ENCODE measurements at regions not wholly inside any gene's neighbourhood (a gene's known extent, or its start where the extent isn't known, plus 50 kb on each side); places are given as distances from the start of the nearest gene placed in this dataset.
"Not testable (repeated sequence)": the region's sequence is repeated elsewhere in the genome, so short reads cannot be mapped to it uniquely, and the experiment has no call there.

DNA sequence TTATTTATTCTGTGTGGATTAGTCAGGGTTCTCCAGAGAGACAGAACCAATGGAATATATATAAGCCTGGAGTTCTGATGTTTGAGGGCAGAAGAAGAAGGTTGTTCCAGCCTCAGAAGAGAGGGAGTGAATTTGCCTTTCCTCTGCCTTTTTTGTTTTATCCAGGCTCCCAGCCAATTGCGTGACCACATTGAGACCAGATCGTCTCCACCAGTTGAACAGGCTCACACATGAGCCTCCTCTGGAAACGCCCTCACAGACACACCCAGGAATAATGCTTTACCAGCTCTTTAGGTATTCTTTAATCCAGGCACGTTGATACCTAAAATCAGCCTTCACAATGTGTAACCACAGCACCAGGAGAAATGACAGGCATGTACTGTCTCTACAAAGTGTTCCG lies 923.1 kb downstream of the TBL1XR1 start:
- no peak for DNase-seq
- H3K9me3 Mint-ChIP-seq, result peaks cover under 1% of the 10 kb centered on the region
- no peaks in the 10 kb centered on the region for H3K4me1 Mint-ChIP-seq
- no peaks in the 10 kb centered on the region for H3K36me3 Mint-ChIP-seq (ENCODE audit: low read depth)
- no peak overlapping the region for H3K27ac Mint-ChIP-seq
- H3K4me3 Mint-ChIP-seq, result no peak overlapping the region
- POLR2A ChIA-PET, result no interaction called here
- CTCF ChIA-PET, result no interaction called here
- H3K27me3 Mint-ChIP-seq, result no peaks in the 10 kb centered on the region

DNA sequence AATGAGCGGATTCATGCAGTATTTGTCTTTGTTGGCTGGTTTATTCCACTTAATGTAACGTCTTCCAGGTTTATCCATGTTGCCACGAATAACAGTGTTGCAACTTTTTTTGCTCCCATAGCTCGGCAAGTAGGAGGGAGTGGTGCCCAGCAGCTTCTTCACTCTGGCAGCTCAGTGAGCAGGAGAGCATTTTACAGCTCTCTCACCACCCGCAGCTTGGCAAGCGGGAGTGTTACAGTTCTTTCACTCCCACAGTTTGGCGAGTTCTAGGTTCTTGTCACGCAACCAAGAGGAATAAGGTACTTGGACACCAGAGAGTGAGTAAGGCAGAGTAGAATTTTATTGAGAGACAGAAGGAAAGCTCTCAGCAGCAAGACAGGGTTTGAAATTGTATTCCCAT lies 935.2 kb downstream of the TBL1XR1 start:
- ChIA-PET POLR2A (no interaction called here), CTCF (no interaction called here)
- H3K27me3 Mint-ChIP-seq, result no peaks in the 10 kb centered on the region
- no peak overlapping the region for H3K27ac Mint-ChIP-seq
- no peaks in the 10 kb centered on the region for H3K4me1 Mint-ChIP-seq
- H3K9me3 Mint-ChIP-seq, result peaks cover 13% of the 10 kb centered on the region
- DNase-seq, result no peak
- H3K36me3 Mint-ChIP-seq (ENCODE audit: low read depth), result no peaks in the 10 kb centered on the region
- H3K4me3 Mint-ChIP-seq, result no peak overlapping the region

DNA sequence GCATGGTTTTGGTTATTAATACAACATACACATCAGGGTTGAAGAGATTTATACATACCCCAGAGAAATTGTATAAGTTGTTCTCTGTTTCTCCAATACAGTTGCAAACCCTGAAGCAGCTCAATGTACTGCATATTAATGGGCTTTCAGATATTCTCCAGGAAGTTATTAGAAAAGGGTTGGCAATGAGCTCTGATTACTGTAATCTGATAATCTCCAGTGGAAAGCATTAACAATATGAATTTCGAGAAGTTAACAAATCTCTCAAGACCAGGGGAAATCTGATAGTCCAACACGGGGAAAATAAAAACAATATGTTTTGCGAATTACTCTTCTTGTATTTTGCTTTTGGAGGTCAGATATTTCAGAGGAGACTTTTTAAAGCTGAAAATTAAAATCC lies 950.1 kb downstream of the TBL1XR1 start:
- Mint-ChIP-seq H3K27ac (no peak overlapping the region), H3K4me3 (no peak overlapping the region), H3K9me3 (peaks cover 7% of the 10 kb centered on the region), H3K36me3 (ENCODE audit: low read depth) (no peaks in the 10 kb centered on the region), H3K27me3 (no peaks in the 10 kb centered on the region), H3K4me1 (no peaks in the 10 kb centered on the region)
- POLR2A ChIA-PET, result no interaction called here
- no peak for DNase-seq
- CTCF ChIA-PET, result no interaction called here

DNA sequence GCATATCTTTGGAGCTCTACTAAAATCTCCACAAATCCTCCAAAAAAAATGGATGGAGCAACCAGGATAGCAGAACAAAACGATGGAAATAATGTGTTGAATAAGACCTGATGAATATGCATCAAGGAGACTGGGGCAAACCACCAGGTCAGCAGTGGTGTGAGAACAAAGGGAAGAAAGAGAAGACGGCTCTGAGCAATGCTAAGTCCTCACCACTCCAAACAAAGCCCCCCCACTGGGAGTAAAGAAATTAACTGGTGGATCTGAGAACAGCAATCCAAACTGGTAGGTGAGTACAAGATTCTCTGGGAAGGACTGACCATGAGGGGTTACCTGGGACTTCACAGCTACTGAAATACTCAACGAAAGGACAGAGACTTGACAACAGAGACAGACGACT lies 977.3 kb downstream of the TBL1XR1 start:
- no peak for DNase-seq
- Mint-ChIP-seq H3K27me3 (no peaks in the 10 kb centered on the region), H3K9me3 (no peaks in the 10 kb centered on the region), H3K36me3 (ENCODE audit: low read depth) (no peaks in the 10 kb centered on the region), H3K4me1 (no peaks in the 10 kb centered on the region), H3K4me3 (no peak overlapping the region), H3K27ac (no peak overlapping the region)
- ChIA-PET POLR2A (no interaction called here), CTCF (no interaction called here)

DNA sequence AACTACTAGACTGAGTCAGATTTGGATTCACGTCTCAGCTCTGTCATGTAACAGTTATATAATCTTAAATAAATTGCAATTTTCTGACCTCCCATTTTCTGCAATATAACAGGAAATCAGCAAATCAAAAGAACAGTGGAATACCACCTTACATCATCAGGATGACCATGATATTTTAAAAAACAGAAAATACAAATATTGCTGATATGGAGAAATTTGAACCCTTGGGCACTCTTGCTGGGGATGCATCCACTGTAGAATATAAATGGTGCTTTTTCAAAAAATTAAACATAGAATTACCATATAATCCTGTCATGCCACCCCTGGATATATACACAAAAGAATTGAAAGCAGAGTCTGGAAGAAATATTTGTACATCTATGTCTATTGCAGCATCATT lies 982.5 kb downstream of the TBL1XR1 start:
- H3K27ac Mint-ChIP-seq, result no peak overlapping the region
- DNase-seq, result no peak
- H3K4me3 Mint-ChIP-seq, result no peak overlapping the region
- CTCF ChIA-PET, result no interaction called here
- POLR2A ChIA-PET, result no interaction called here
- H3K36me3 Mint-ChIP-seq (ENCODE audit: low read depth), result no peaks in the 10 kb centered on the region
- no peaks in the 10 kb centered on the region for H3K9me3 Mint-ChIP-seq
- no peaks in the 10 kb centered on the region for H3K27me3 Mint-ChIP-seq
- no peaks in the 10 kb centered on the region for H3K4me1 Mint-ChIP-seq

DNA sequence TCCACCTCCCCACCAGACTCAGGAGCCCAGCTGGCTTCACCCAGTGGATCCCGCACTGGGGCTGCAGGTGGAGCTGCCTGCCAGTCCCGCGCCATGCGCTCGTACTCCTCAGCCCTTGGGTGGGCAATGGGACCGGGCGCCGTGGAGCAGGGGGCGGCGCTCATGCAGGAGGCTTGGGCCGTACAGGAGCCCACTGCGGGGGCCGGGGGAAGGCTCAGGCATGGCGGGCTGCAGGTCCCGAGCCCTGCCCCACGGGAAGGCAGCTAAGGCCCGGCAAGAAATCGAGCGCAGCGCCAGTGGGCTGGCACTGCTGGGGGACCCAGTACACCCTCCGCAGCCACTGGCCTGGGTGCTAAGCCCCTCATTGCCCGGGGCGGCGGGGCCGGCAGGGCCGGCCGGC lies 984.0 kb downstream of the TBL1XR1 start:
- DNase-seq; CTCF ChIA-PET; H3K27ac Mint-ChIP-seq; H3K36me3 Mint-ChIP-seq (ENCODE audit: low read depth); POLR2A ChIA-PET; H3K4me1 Mint-ChIP-seq; H3K9me3 Mint-ChIP-seq; H3K4me3 Mint-ChIP-seq; H3K27me3 Mint-ChIP-seq: not testable (repeated sequence)

DNA sequence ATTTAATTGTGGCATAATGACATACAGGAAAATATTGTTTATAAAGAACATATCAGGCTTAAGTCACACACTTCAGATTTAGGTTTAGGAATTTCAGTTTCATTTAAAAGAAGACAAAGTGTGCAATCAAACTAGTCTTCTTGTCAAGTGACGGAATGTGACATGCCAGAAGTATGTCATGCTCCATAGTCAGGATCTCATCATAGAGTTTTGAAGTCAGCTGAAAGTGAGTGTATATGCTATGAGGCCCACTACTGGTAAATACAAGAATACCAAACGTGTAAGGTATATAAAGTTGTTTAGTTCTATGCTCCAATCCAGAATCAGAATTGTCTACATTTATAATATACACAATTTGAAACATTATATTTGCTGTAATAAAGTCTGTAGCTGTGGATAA lies 988.4 kb downstream of the TBL1XR1 start:
- DNase-seq, result no peak
- CTCF ChIA-PET, result no interaction called here

DNA sequence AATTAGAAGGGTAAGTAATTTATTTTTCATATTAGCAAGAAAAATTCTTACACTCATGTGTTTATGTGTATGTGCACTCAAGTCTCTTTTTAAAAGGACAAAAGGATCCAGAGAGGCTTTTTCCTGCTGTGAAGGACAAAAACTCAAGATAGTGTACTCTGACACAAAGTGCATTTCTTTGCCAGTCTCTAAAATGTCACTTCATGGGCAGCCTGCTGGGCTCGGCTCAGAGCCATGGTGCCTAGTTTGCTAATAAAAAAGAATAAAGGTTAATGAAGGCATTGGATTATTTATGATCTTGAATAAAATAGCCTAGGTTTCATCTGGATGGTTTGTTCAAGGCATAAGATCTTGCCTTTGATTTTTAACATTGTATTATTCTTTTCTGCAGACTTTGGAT lies 989.0 kb downstream of the TBL1XR1 start:
- Mint-ChIP-seq H3K36me3 (ENCODE audit: low read depth) (no peaks in the 10 kb centered on the region), H3K27ac (no peak overlapping the region), H3K27me3 (no peaks in the 10 kb centered on the region), H3K4me3 (no peak overlapping the region), H3K9me3 (peaks cover 3% of the 10 kb centered on the region), H3K4me1 (no peaks in the 10 kb centered on the region)
- CTCF ChIA-PET, result no interaction called here
- no peak for DNase-seq
- POLR2A ChIA-PET, result no interaction called here

More for the DNA sequence above, 988.4 kb downstream of the TBL1XR1 start:
- Mint-ChIP-seq H3K36me3 (ENCODE audit: low read depth) (no peaks in the 10 kb centered on the region), H3K9me3 (no peaks in the 10 kb centered on the region), H3K27ac (no peak overlapping the region), H3K4me1 (no peaks in the 10 kb centered on the region), H3K27me3 (no peaks in the 10 kb centered on the region), H3K4me3 (no peak overlapping the region)
- POLR2A ChIA-PET, result no interaction called here

DNA sequence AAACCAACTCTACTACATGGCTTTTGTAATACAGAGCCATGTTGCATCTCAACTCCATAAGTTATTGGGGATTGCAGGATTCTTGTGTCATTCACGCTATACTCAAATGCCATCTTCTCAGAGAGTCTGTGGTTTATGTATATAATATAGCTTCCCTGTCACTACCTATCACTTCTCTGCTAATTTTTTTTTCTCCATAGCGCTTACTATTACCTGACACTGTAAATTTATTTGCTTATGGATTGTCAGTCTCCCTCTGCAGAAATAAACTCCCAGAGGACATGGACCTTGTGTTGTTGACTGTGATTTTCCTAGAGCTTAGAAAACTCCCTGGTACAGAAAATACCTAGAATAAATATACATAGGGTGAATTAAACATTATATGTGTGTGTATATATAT lies 990.5 kb downstream of the TBL1XR1 start:
- peaks cover 5% of the 10 kb centered on the region for H3K9me3 Mint-ChIP-seq
- H3K4me3 Mint-ChIP-seq, result no peak overlapping the region
- no peak overlapping the region for H3K27ac Mint-ChIP-seq
- H3K36me3 Mint-ChIP-seq (ENCODE audit: low read depth), result no peaks in the 10 kb centered on the region
- H3K4me1 Mint-ChIP-seq, result no peaks in the 10 kb centered on the region
- CTCF ChIA-PET, result no interaction called here
- H3K27me3 Mint-ChIP-seq, result no peaks in the 10 kb centered on the region
- POLR2A ChIA-PET, result no interaction called here
- no peak for DNase-seq

DNA sequence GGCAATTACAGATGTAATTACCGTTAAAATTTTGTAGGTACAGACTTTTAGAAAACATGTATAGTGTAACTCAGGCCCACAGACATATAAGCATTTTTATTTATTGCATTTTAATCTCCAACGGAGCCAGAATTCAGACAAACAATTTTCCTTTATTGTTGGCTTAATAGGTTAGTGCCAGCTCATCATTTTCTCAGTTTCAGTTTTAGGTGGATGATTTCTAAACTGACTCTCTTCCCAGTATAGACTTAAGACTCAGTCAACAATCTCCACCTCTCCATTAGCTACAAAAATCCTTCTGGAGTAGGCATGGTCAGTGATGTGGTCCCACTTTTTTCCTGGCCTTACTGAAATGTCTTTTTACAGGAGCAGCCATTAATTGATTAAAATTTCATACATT lies 994.6 kb downstream of the TBL1XR1 start:
- no peak overlapping the region for H3K27ac Mint-ChIP-seq
- no peaks in the 10 kb centered on the region for H3K4me1 Mint-ChIP-seq
- ChIA-PET POLR2A (no interaction called here), CTCF (no interaction called here)
- peaks cover 5% of the 10 kb centered on the region for H3K9me3 Mint-ChIP-seq
- no peaks in the 10 kb centered on the region for H3K27me3 Mint-ChIP-seq
- H3K4me3 Mint-ChIP-seq, result no peak overlapping the region
- H3K36me3 Mint-ChIP-seq (ENCODE audit: low read depth), result no peaks in the 10 kb centered on the region
- no peak for DNase-seq

DNA sequence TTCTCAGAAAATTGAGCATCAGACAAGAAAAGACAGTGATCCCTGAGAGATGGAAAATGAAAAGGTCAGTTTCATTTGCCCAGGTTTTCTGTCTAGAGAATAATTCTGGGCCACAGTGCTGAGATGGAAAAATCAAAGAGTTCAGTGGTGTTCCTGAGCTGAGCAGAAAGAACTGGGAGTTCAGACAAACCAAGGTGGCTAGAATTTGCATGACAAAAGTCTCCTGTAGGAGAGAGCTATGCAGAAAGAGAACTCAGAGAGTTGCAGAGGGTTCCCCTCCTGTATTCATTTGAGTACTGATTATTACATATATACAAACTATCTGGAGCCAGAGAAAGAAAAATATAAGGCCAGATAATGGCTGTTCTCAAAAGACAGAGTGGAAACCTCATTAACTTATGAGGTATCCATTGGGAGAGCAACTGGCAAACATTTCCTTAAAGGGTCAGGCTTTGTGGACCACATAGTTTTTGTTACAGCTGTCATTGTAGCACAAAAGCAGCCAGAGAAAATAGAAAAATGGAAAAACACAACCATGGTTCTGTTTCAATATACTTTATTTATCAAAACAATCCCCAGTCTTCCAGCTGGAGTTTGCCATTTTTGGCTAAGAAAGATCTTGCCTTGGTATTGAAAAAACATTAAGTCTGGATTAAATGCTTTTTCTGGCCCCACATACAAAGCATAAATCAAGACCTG lies 1004.1 kb downstream of the TBL1XR1 start:
- no peak overlapping the region for H3K27ac Mint-ChIP-seq
- H3K36me3 Mint-ChIP-seq (ENCODE audit: low read depth), result no peaks in the 10 kb centered on the region
- DNase-seq, result no peak
- H3K4me1 Mint-ChIP-seq, result no peaks in the 10 kb centered on the region
- H3K4me3 Mint-ChIP-seq, result no peak overlapping the region
- H3K27me3 Mint-ChIP-seq, result no peaks in the 10 kb centered on the region
- CTCF ChIA-PET, result no interaction called here
- peaks cover 3% of the 10 kb centered on the region for H3K9me3 Mint-ChIP-seq
- POLR2A ChIA-PET, result no interaction called here

DNA sequence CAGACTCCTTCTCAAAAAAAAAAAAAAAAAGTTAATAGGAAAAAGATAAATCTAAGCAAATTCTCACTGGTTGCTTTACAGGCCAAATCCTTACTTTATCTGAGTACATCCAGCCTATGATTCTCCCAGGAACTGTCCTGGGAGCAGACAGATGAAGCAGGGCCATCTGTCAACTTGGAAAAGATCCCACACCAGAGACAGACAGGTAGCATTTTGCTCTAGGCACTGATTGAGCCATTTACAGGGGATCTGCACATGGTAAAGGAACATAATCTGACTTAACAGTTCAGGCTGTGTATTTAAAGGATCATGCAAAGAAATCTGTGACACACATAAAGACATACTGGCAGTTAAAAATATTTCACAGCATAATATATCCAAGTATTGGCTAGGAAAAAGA lies 1006.5 kb downstream of the TBL1XR1 start:
- Mint-ChIP-seq H3K9me3 (peaks cover 6% of the 10 kb centered on the region), H3K36me3 (ENCODE audit: low read depth) (no peaks in the 10 kb centered on the region), H3K4me1 (no peaks in the 10 kb centered on the region), H3K27ac (no peak overlapping the region), H3K4me3 (no peak overlapping the region), H3K27me3 (no peaks in the 10 kb centered on the region)
- CTCF ChIA-PET, result no interaction called here
- POLR2A ChIA-PET, result no interaction called here
- no peak for DNase-seq

DNA sequence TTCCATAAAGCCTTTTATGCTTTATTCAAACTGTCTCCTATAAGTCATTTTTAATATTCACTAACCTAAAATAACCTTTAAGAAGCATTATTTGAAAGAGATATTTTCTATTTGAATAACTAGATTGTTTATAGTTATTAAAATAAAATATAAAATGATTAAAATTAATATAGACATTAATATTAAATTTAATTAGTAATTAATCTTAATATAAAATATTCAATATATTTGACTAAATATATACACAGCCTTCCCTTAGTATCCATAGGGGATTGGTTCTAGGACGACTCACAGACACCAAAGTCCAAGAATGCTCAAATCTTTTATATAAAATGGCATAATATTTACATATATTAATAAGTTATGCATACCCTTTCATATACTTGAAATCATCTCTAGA lies 1014.1 kb downstream of the TBL1XR1 start:
- Mint-ChIP-seq H3K9me3 (peaks cover 5% of the 10 kb centered on the region), H3K27ac (no peak overlapping the region), H3K4me1 (no peaks in the 10 kb centered on the region), H3K4me3 (no peak overlapping the region), H3K27me3 (no peaks in the 10 kb centered on the region), H3K36me3 (ENCODE audit: low read depth) (no peaks in the 10 kb centered on the region)
- no peak for DNase-seq
- ChIA-PET CTCF (no interaction called here), POLR2A (no interaction called here)

DNA sequence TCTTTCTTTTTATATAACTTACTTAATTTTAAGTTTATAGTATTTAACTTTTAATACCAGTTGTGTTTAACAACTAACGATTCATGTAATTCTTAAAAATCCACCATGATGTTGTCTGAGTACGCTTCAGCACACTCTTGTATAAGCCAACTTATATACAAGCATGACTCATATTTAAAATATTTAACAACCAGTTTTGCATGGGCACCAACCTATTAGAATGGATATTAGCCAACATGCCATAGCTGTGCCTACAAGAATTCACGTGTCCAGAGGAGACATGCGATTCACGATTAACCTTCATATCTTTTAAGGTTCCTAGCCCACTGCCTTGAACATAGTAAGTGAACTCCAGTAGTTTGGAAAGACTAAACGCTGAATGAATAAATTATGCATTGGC lies 1023.2 kb downstream of the TBL1XR1 start:
- no peak overlapping the region for H3K27ac Mint-ChIP-seq

More for the DNA sequence above, 1023.2 kb downstream of the TBL1XR1 start:
- no peak overlapping the region for H3K4me3 Mint-ChIP-seq
- peaks cover 2% of the 10 kb centered on the region for H3K9me3 Mint-ChIP-seq
- H3K27me3 Mint-ChIP-seq, result no peaks in the 10 kb centered on the region
- POLR2A ChIA-PET, result no interaction called here
- H3K4me1 Mint-ChIP-seq, result no peaks in the 10 kb centered on the region
- no peaks in the 10 kb centered on the region for H3K36me3 Mint-ChIP-seq (ENCODE audit: low read depth)
- DNase-seq, result no peak
- CTCF ChIA-PET, result no interaction called here
